HCT116 (cell line): ENCODE measurements at regions not wholly inside any gene's neighbourhood (a gene's known extent, or its start where the extent isn't known, plus 50 kb on each side); places are given as distances from the start of the nearest gene placed in this dataset.

Source experiments
- ATAC-seq: fragments of 200-7000 bp; cut with Tn5 transposase; 2 replicates; pipeline ENCODE4 v1.9.1; 2020; ENCODE audit warnings: mild to moderate bottlenecking, moderate library complexity
- BruUV-seq: library from RNA; stranded (reverse); fragments of 400-500 nt; replicated peaks from 2 replicates; lab custom pipeline; 2021; lab: Mats Ljungman, UMichigan
- CTCF ChIA-PET: fragments of 300-600 bp; sonication (Branson Sonifier 250); formaldehyde crosslinking; loops from one replicate; lab custom pipeline; 2021; ENCODE audit warnings: antibody characterized with exemption; lab: Charles Lee
- POLR2A ChIA-PET: fragments of 300-600, 350-600 bp; sonication (Branson Sonifier 250); formaldehyde crosslinking; loops from one replicate; lab custom pipeline; 2021; ENCODE audit warnings: antibody characterized with exemption; lab: Charles Lee
- RAD21 ChIA-PET, 2 experiments: fragments of 300-600 bp; sonication (Branson Sonifier 250); formaldehyde crosslinking; loops; one replicate each; lab custom pipeline; 2023; ENCODE audit warnings: low total read pairs in 2 of 2; ENCODE audit not compliant: uncharacterized antibody in 2 of 2, unreplicated experiment in 2 of 2, low non-redundant PET in 1 of 2; lab: Charles Lee
- DNase-seq: peaks from one replicate; pipeline ENCODE4 v3.0.0-alpha.2; 2010; ENCODE audit warnings: low read depth, low spot score
- H2AFZ ChIP-seq: fragments of 200-600 bp; shearing (Covaris generic), sonication (generic); 2 replicates; pipeline ENCODE4 v1.6.1; 2017; ENCODE audit warnings: low read depth, mixed run types, mixed read lengths, antibody characterized with exemption, low read length; ENCODE audit not compliant: poor library complexity, severe bottlenecking
- H3K27ac ChIP-seq: 2 replicates; pipeline ENCODE4 v1.5.1; 2012; ENCODE audit warnings: low read depth, low read length
- H3K27me3 ChIP-seq: fragments of 200-600 bp; sonication (generic); 2 replicates; pipeline ENCODE4 v1.6.1; 2016; ENCODE audit warnings: mixed run types, low read length, mixed read lengths; ENCODE audit not compliant: insufficient read depth
- H3K36me3 ChIP-seq, 2 experiments: fragments of 200-500 bp in 1 of 2; fragments of 200-600 bp in 1 of 2; sonication (Bioruptor generic) in 1 of 2; sonication (generic) in 1 of 2; 2 replicates each; pipeline versions ENCODE4 v1.5.1 to v1.6.1; 2014 to 2016; ENCODE audit warnings: low read length in 2 of 2, inconsistent platforms in 1 of 2, mixed read lengths in 1 of 2, mixed run types in 1 of 2; ENCODE audit not compliant: insufficient read depth in 2 of 2, control insufficient read depth in 1 of 2
- H3K4me1 ChIP-seq, 2 experiments: fragments of 200-600 bp in 1 of 2; sonication (generic) in 1 of 2; 2 replicates each; pipeline versions ENCODE4 v1.5.1 to v1.6.1; 2012 to 2017; ENCODE audit warnings: low read length in 2 of 2, inconsistent platforms in 1 of 2, mild to moderate bottlenecking in 1 of 2, mixed read lengths in 1 of 2, mixed run types in 1 of 2, moderate library complexity in 1 of 2; ENCODE audit not compliant: insufficient read depth in 2 of 2, control insufficient read depth in 1 of 2
- H3K4me2 ChIP-seq: fragments of 200-600 bp; sonication (generic); 2 replicates; pipeline ENCODE4 v1.6.1; 2017; ENCODE audit warnings: mixed run types, low read length, mixed read lengths
- H3K4me3 ChIP-seq, 2 experiments: fragments of 200-600 bp in 1 of 2; sonication (generic) in 1 of 2; replicated peaks in 1 of 2; 2 replicates each; pipeline ENCODE4 v1.5.1; 2011 to 2016; ENCODE audit warnings: low read length in 2 of 2, control low read depth in 1 of 2, low read depth in 1 of 2, mild to moderate bottlenecking in 1 of 2, mixed read lengths in 1 of 2, mixed run types in 1 of 2
- H3K79me2 ChIP-seq: fragments of 200-600 bp; sonication (generic); 2 replicates; pipeline ENCODE4 v1.6.1; 2017; ENCODE audit warnings: mild to moderate bottlenecking, mixed run types, low read length, moderate library complexity, mixed read lengths; ENCODE audit not compliant: insufficient read depth
- H3K9ac ChIP-seq: fragments of 200-600 bp; sonication (generic); 2 replicates; pipeline ENCODE4 v1.6.1; 2016; ENCODE audit warnings: low read length, mixed read lengths
- H3K9me2 ChIP-seq: fragments of 200-600 bp; sonication (generic), shearing (Covaris generic); 2 replicates; pipeline ENCODE4 v1.6.1; 2017; ENCODE audit warnings: mixed run types, mild to moderate bottlenecking, moderate library complexity; ENCODE audit not compliant: insufficient read depth
- H3K9me3 ChIP-seq, 2 experiments: fragments of 200-500 bp in 1 of 2; fragments of 200-600 bp in 1 of 2; sonication (Bioruptor generic) in 1 of 2; sonication (generic) in 1 of 2; 2 replicates each; pipeline ENCODE4 v1.6.1; 2014 to 2017; ENCODE audit warnings: low read length in 2 of 2, mixed read lengths in 2 of 2, inconsistent platforms in 1 of 2, low read depth in 1 of 2, mild to moderate bottlenecking in 1 of 2, mixed run types in 1 of 2, moderate library complexity in 1 of 2; ENCODE audit not compliant: control insufficient read depth in 1 of 2, insufficient read depth in 1 of 2
- H4K20me1 ChIP-seq: fragments of 200-600 bp; sonication (generic), shearing (Covaris generic); 2 replicates; pipeline ENCODE4 v1.6.1; 2017; ENCODE audit warnings: mixed run types, mild to moderate bottlenecking, moderate library complexity; ENCODE audit not compliant: insufficient read depth
- CBX3 ChIP-seq: IDR thresholded peaks from 2 replicates; pipeline ENCODE4 v1.6.1; 2012; ENCODE audit warnings: low read depth
- CEBPB ChIP-seq: IDR thresholded peaks from 2 replicates; pipeline ENCODE4 v1.6.1; 2012; ENCODE audit warnings: low read depth
- EGR1 ChIP-seq: IDR thresholded peaks from 2 replicates; pipeline ENCODE4 v1.6.1; 2012; ENCODE audit warnings: low read depth
- EZH2 ChIP-seq: fragments of 200-600 bp; sonication (generic); IDR thresholded peaks from 2 replicates; pipeline ENCODE4 v1.6.1; 2017; ENCODE audit warnings: antibody characterized with exemption, mixed run types
- EZH2phosphoT487 ChIP-seq: fragments of 200-600 bp; IDR thresholded peaks from 2 replicates; pipeline ENCODE4 v1.6.1; 2018; ENCODE audit warnings: antibody characterized with exemption, borderline replicate concordance
- FOSL1 ChIP-seq: IDR thresholded peaks from 2 replicates; pipeline ENCODE4 v1.6.1; 2012; ENCODE audit warnings: low read depth
- JUND ChIP-seq: IDR thresholded peaks from 2 replicates; pipeline ENCODE4 v1.6.1; 2012
- POLR2A ChIP-seq: IDR thresholded peaks from 2 replicates; pipeline ENCODE4 v1.7.0; 2011; ENCODE audit warnings: borderline replicate concordance; ENCODE audit not compliant: insufficient read depth, insufficient read length; ENCODE audit errors: extremely low read depth
- POLR2AphosphoS5 ChIP-seq: IDR thresholded peaks from 2 replicates; pipeline ENCODE4 v1.6.1; 2011; ENCODE audit warnings: mild to moderate bottlenecking, low read depth, low read length, moderate library complexity
- RAD21 ChIP-seq: IDR thresholded peaks from 2 replicates; pipeline ENCODE4 v1.6.1; 2012; ENCODE audit warnings: low read depth, mild to moderate bottlenecking
- SIN3A ChIP-seq: IDR thresholded peaks from 2 replicates; pipeline ENCODE4 v1.6.1; 2012; ENCODE audit warnings: low read depth
- SP1 ChIP-seq: IDR thresholded peaks from 2 replicates; pipeline ENCODE4 v1.6.1; 2012; ENCODE audit warnings: low read depth
- SRF ChIP-seq: IDR thresholded peaks from 2 replicates; pipeline ENCODE4 v1.6.1; 2012; ENCODE audit warnings: low read depth
- TCF7L2 ChIP-seq: IDR thresholded peaks from 2 replicates; pipeline ENCODE4 v1.7.0; 2011; ENCODE audit warnings: borderline replicate concordance, inconsistent platforms; ENCODE audit not compliant: insufficient read depth, insufficient read length; ENCODE audit errors: extremely low read depth
- YY1 ChIP-seq: IDR thresholded peaks from 2 replicates; pipeline ENCODE4 v1.6.1; 2011; ENCODE audit warnings: low read length, low read depth, moderate library complexity, mild to moderate bottlenecking; ENCODE audit not compliant: insufficient replicate concordance; ENCODE audit errors: extremely low read depth
- ZFX ChIP-seq: fragments of 450-650 bp; IDR thresholded peaks from 2 replicates; pipeline ENCODE4 v1.6.1; 2017
- ZNF274 ChIP-seq: fragments of 200-500 bp; sonication (Bioruptor generic); IDR thresholded peaks from 2 replicates; pipeline ENCODE4 v1.6.1; 2014; ENCODE audit warnings: mild to moderate bottlenecking, low read depth, low read length, inconsistent platforms
- intact Hi-C: fragments of 100-400 bp; cut with micrococcal nuclease; formaldehyde crosslinking; loops from 2 replicates; pipeline ENCODE4 v1.10.0; 2022
- TF ChIP-seq, protein P1 (sequence below): IDR thresholded peaks from 2 replicates; pipeline ENCODE4 v1.6.1; 2012
- TF ChIP-seq, protein P2 (sequence below): IDR thresholded peaks from 2 replicates; pipeline ENCODE4 v1.6.1; 2011; ENCODE audit warnings: mild to moderate bottlenecking, low read length, moderate library complexity; ENCODE audit not compliant: insufficient replicate concordance; ENCODE audit errors: extremely low read depth
- TF ChIP-seq, protein P3 (sequence below): IDR thresholded peaks from 2 replicates; pipeline ENCODE4 v1.6.1; 2012; ENCODE audit warnings: low read depth

DNA sequence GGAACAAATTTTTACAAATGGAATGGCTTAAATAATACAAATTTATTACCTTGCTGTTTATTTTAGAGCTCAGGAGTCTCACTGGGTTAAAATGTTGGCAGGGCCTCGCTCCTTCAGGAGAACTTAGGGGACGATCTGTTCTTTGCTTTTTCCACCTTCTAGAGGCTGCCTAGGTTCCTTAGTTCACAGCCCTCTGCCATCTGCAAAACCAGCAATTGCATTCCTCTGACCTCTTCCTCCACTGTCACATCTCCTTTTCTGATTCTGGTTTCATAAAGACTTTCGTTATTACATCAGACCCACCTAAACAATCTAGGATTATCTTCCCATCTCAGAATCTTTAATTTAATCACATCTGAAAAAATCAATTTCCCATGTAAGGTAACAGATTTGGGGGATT is 249.6 kb upstream of the SPRY2 start:
- Histone ChIP-seq H3K4me1 (no peaks in the 10 kb centered on the region), H3K9me3 (no peaks in the 10 kb centered on the region; a peak in 1 of 4 replicates), H3K27me3 (no peaks in the 10 kb centered on the region), H4K20me1 (no peaks in the 10 kb centered on the region), H3K4me3 (no peak overlapping the region), H2AFZ (no peak overlapping the region), H3K79me2 (no peaks in the 10 kb centered on the region), H3K4me2 (no peak overlapping the region), H3K9me2 (no peaks in the 10 kb centered on the region), H3K27ac (no peak overlapping the region), H3K36me3 (no peaks in the 10 kb centered on the region), H3K9ac (no peak overlapping the region)
- TF ChIP-seq CBX3 = no peak
- TF ChIP-seq POLR2A = no peak
- no peak for TF ChIP-seq JUND
- no peak for TF ChIP-seq EGR1
- TF ChIP-seq RAD21 = no peak
- TF ChIP-seq ZFX = no peak
- TF ChIP-seq CEBPB = no peak
- TF ChIP-seq SP1 = no peak
- no peak for TF ChIP-seq SRF
- no peak for TF ChIP-seq POLR2AphosphoS5
- TF ChIP-seq EZH2phosphoT487 = no peak
- no peak for TF ChIP-seq SIN3A
- no peak for TF ChIP-seq EZH2
- TF ChIP-seq, protein P1, sequence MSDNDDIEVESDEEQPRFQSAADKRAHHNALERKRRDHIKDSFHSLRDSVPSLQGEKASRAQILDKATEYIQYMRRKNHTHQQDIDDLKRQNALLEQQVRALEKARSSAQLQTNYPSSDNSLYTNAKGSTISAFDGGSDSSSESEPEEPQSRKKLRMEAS = no peak
- TF ChIP-seq FOSL1 = no peak
- TF ChIP-seq, protein P2, sequence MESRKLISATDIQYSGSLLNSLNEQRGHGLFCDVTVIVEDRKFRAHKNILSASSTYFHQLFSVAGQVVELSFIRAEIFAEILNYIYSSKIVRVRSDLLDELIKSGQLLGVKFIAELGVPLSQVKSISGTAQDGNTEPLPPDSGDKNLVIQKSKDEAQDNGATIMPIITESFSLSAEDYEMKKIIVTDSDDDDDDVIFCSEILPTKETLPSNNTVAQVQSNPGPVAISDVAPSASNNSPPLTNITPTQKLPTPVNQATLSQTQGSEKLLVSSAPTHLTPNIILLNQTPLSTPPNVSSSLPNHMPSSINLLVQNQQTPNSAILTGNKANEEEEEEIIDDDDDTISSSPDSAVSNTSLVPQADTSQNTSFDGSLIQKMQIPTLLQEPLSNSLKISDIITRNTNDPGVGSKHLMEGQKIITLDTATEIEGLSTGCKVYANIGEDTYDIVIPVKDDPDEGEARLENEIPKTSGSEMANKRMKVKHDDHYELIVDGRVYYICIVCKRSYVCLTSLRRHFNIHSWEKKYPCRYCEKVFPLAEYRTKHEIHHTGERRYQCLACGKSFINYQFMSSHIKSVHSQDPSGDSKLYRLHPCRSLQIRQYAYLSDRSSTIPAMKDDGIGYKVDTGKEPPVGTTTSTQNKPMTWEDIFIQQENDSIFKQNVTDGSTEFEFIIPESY = no peak
- no peak for TF ChIP-seq TCF7L2
- TF ChIP-seq ZNF274 = no peak
- TF ChIP-seq, protein P3, sequence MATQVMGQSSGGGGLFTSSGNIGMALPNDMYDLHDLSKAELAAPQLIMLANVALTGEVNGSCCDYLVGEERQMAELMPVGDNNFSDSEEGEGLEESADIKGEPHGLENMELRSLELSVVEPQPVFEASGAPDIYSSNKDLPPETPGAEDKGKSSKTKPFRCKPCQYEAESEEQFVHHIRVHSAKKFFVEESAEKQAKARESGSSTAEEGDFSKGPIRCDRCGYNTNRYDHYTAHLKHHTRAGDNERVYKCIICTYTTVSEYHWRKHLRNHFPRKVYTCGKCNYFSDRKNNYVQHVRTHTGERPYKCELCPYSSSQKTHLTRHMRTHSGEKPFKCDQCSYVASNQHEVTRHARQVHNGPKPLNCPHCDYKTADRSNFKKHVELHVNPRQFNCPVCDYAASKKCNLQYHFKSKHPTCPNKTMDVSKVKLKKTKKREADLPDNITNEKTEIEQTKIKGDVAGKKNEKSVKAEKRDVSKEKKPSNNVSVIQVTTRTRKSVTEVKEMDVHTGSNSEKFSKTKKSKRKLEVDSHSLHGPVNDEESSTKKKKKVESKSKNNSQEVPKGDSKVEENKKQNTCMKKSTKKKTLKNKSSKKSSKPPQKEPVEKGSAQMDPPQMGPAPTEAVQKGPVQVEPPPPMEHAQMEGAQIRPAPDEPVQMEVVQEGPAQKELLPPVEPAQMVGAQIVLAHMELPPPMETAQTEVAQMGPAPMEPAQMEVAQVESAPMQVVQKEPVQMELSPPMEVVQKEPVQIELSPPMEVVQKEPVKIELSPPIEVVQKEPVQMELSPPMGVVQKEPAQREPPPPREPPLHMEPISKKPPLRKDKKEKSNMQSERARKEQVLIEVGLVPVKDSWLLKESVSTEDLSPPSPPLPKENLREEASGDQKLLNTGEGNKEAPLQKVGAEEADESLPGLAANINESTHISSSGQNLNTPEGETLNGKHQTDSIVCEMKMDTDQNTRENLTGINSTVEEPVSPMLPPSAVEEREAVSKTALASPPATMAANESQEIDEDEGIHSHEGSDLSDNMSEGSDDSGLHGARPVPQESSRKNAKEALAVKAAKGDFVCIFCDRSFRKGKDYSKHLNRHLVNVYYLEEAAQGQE = no peak
- no peak for TF ChIP-seq YY1
- BruUV-seq = no TSS peak
- no peak for ATAC-seq
- DNase-seq = no peak
- RAD21 ChIA-PET = no interaction called here
- POLR2A ChIA-PET = no interaction called here
- CTCF ChIA-PET = no interaction called here
- intact Hi-C loops = no loop called here
